ENCODE measurements at regions not wholly inside any gene's neighbourhood (a gene's known extent, or its start where the extent isn't known, plus 50 kb on each side); places are given as distances from the start of the nearest gene placed in this dataset.

GRCh38 chr13:65985612-65986011 is 1244.5 kb downstream of the PCDH9 start:
- no peak for TF ChIP-seq CTCF (IDR thresholded peaks at IDR 0.05)
- TF ChIP-seq POLR2A (IDR thresholded peaks at IDR 0.05), result no peak

Data from ovary (tissue), 3 donors.